H9 (cell line): ENCODE measurements at regions not wholly inside any gene's neighbourhood (a gene's known extent, or its start where the extent isn't known, plus 50 kb on each side); places are given as distances from the start of the nearest gene placed in this dataset.

Source experiments
- DNase-seq: peaks from one replicate; pipeline ENCODE4 v3.0.0-alpha.2; 2017
- H2AFZ ChIP-seq: one replicate; pipeline ENCODE4 v1.6.1; 2013; ENCODE audit warnings: mild to moderate bottlenecking, low read length, control low read depth, moderate library complexity
- H2AK5ac ChIP-seq: 2 replicates; pipeline ENCODE4 v1.6.1; 2013; ENCODE audit warnings: low read length, control low read depth, mixed read lengths; ENCODE audit not compliant: insufficient read length
- H2BK120ac ChIP-seq: one replicate; pipeline ENCODE4 v1.6.1; 2013; ENCODE audit warnings: low read depth, mild to moderate bottlenecking, low read length, control low read depth, inconsistent platforms; ENCODE audit not compliant: poor library complexity, severe bottlenecking
- H2BK12ac ChIP-seq: 2 replicates; pipeline ENCODE4 v1.6.1; 2013; ENCODE audit warnings: low read length, control low read depth, mixed read lengths, low read depth; ENCODE audit not compliant: insufficient read length
- H2BK15ac ChIP-seq: 2 replicates; pipeline ENCODE4 v1.6.1; 2013; ENCODE audit warnings: low read depth, low read length, control low read depth
- H2BK20ac ChIP-seq: one replicate; pipeline ENCODE4 v1.6.1; 2013; ENCODE audit warnings: low read depth, mild to moderate bottlenecking, low read length, control low read depth, inconsistent platforms; ENCODE audit not compliant: poor library complexity, severe bottlenecking
- H2BK5ac ChIP-seq: 2 replicates; pipeline ENCODE4 v1.6.1; 2013; ENCODE audit warnings: low read length, control low read depth, mixed read lengths; ENCODE audit not compliant: insufficient read length
- H3K14ac ChIP-seq: 2 replicates; pipeline ENCODE4 v1.6.1; 2013; ENCODE audit warnings: low read length, control low read depth; ENCODE audit not compliant: insufficient read depth
- H3K18ac ChIP-seq: 2 replicates; pipeline ENCODE4 v1.6.1; 2013; ENCODE audit warnings: low read depth, mild to moderate bottlenecking, mixed read lengths, low read length, control low read depth; ENCODE audit not compliant: insufficient read length
- H3K23ac ChIP-seq: 2 replicates; pipeline ENCODE4 v1.6.1; 2013; ENCODE audit warnings: low read length, control low read depth, mixed read lengths, low read depth; ENCODE audit not compliant: insufficient read length
- H3K23me2 ChIP-seq: 2 replicates; pipeline ENCODE4 v1.6.1; 2013; ENCODE audit warnings: low read depth, mild to moderate bottlenecking, mixed read lengths, low read length, control low read depth; ENCODE audit not compliant: insufficient read length, poor library complexity, severe bottlenecking
- H3K27ac ChIP-seq: 2 replicates; pipeline ENCODE4 v1.5.1; 2013; ENCODE audit warnings: low read length, control low read depth, mixed read lengths, low read depth; ENCODE audit not compliant: insufficient read length
- H3K27me3 ChIP-seq: 2 replicates; pipeline ENCODE4 v1.6.1; 2013; ENCODE audit warnings: low read length, control low read depth, inconsistent platforms; ENCODE audit not compliant: insufficient read depth
- H3K4ac ChIP-seq: 2 replicates; pipeline ENCODE4 v1.6.1; 2013; ENCODE audit warnings: low read depth, mild to moderate bottlenecking, control low read depth, inconsistent platforms, low read length, moderate library complexity
- H3K4me1 ChIP-seq: 2 replicates; pipeline ENCODE4 v1.6.1; 2013; ENCODE audit warnings: low read length, control low read depth, inconsistent platforms; ENCODE audit not compliant: insufficient read depth
- H3K4me2 ChIP-seq: 2 replicates; pipeline ENCODE4 v1.6.1; 2013; ENCODE audit warnings: low read length, control low read depth, mixed read lengths; ENCODE audit not compliant: insufficient read length, insufficient read depth
- H3K56ac ChIP-seq: 2 replicates; pipeline ENCODE4 v1.6.1; 2013; ENCODE audit warnings: low read depth, mild to moderate bottlenecking, mixed read lengths, low read length, control low read depth; ENCODE audit not compliant: insufficient read length
- H3K79me1 ChIP-seq: 2 replicates; pipeline ENCODE4 v1.6.1; 2013; ENCODE audit warnings: low read depth, mild to moderate bottlenecking, moderate library complexity, low read length, control low read depth, inconsistent platforms; ENCODE audit not compliant: insufficient read depth, poor library complexity, severe bottlenecking
- H3K79me2 ChIP-seq: 2 replicates; pipeline ENCODE4 v1.6.1; 2013; ENCODE audit warnings: low read length, control low read depth, inconsistent platforms; ENCODE audit not compliant: insufficient read depth
- H3K9ac ChIP-seq: 2 replicates; pipeline ENCODE4 v1.6.1; 2013; ENCODE audit warnings: low read length, control low read depth, mixed read lengths; ENCODE audit not compliant: insufficient read length; ENCODE audit errors: extremely low read depth
- H3K9me3 ChIP-seq: one replicate; pipeline ENCODE4 v1.6.1; 2013; ENCODE audit warnings: low read depth, low read length, inconsistent platforms; ENCODE audit not compliant: control insufficient read depth
- H3T11ph ChIP-seq: one replicate; pipeline ENCODE4 v1.6.1; 2013; ENCODE audit warnings: mild to moderate bottlenecking, low read length, control low read depth, inconsistent platforms
- H4K20me1 ChIP-seq: one replicate; pipeline ENCODE4 v1.6.1; 2013; ENCODE audit not compliant: control insufficient read depth, insufficient read length, insufficient read depth
- H4K5ac ChIP-seq: 2 replicates; pipeline ENCODE4 v1.6.1; 2013; ENCODE audit warnings: low read depth, mild to moderate bottlenecking, mixed read lengths, low read length, control low read depth; ENCODE audit not compliant: insufficient read length
- H4K8ac ChIP-seq: replicated peaks from 2 replicates; pipeline ENCODE4 v1.6.1; 2013; ENCODE audit warnings: low read length, control low read depth, mixed read lengths, low read depth; ENCODE audit not compliant: insufficient read length
- H4K91ac ChIP-seq: 2 replicates; pipeline ENCODE4 v1.6.1; 2013; ENCODE audit warnings: low read depth, mild to moderate bottlenecking, moderate library complexity, mixed read lengths, low read length, control low read depth; ENCODE audit not compliant: insufficient read length
- H3K27ac Mint-ChIP-seq, 3 experiments: 2 replicates in 2 of 3; 3 replicates in 1 of 3; pipeline ENCODE4 v1.8.0; 2020 to 2021; ENCODE audit warnings: mixed read lengths in 3 of 3, mild to moderate bottlenecking in 1 of 3, moderate library complexity in 1 of 3
- H3K27me3 Mint-ChIP-seq: 2 replicates; pipeline ENCODE4 v1.8.0; 2021; ENCODE audit warnings: low read depth, mild to moderate bottlenecking, moderate library complexity, mixed read lengths
- H3K36me3 Mint-ChIP-seq, 3 experiments: 2 replicates in 2 of 3; 3 replicates in 1 of 3; pipeline ENCODE4 v1.8.0; 2020 to 2021; ENCODE audit warnings: low read depth in 3 of 3, mixed read lengths in 3 of 3; ENCODE audit not compliant: insufficient read depth in 1 of 3
- H3K4me1 Mint-ChIP-seq, 2 experiments: 2 replicates each; pipeline ENCODE4 v1.8.0; 2020; ENCODE audit warnings: mixed read lengths in 2 of 2
- H3K4me3 Mint-ChIP-seq, 2 experiments: 2 replicates in 1 of 2; 3 replicates in 1 of 2; pipeline ENCODE4 v1.8.0; 2020 to 2021; ENCODE audit warnings: mild to moderate bottlenecking in 2 of 2, mixed read lengths in 2 of 2, moderate library complexity in 1 of 2
- H3K9me3 Mint-ChIP-seq, 2 experiments: 2 replicates in 1 of 2; 3 replicates in 1 of 2; pipeline ENCODE4 v1.8.0; 2020; ENCODE audit warnings: mild to moderate bottlenecking in 2 of 2, mixed read lengths in 2 of 2, moderate library complexity in 1 of 2
- WGBS: extraction: QIAGEN DNeasy Blood & Tissue Kit; methylation state at CpG from one replicate; pipeline ENCODE4 v1.1.7; 2013; ENCODE audit warnings: missing lambda C conversion rate, low lambda C conversion rate, mixed read lengths; ENCODE audit not compliant: insufficient read length; ENCODE audit errors: extremely low coverage; 5-methylcytosine and 5-hydroxymethylcytosine counted together
- TF ChIP-seq, protein P1 (sequence below): fragments of 200-600 bp; sonication (generic); conservative IDR thresholded peaks from 3 replicates; pipeline ENCODE4 v1.8.0; 2021; ENCODE audit warnings: antibody characterized with exemption, mild to moderate bottlenecking

DNA sequence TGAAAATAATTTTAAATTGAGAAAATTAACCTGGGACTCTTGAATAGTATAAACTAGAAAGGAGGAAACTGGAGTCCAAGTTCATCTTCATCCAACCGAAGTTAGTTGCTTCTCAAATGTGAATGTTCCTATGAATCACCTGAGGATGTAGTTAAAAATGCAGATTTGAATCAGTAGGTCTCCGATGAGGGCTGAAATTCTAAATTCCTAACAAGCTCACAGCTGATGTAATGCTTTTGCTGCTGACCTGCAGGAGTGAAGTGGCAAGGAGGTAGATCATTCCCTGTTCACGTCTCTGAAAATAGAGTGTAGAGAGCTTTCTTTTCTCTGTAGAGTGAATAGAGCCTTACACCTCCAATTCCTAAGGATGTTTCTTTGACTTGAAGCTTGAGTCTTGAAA, 685.5 kb downstream of the CPS1 start:
- Mint-ChIP-seq H3K27me3 (no peaks in the 10 kb centered on the region), H3K9me3 (peaks cover 0 to under 1% of the 10 kb centered on the region in 2 experiments; a peak in 1 of 5 replicates), H3K4me1 (peaks cover 5 to 6% of the 10 kb centered on the region in 2 experiments), H3K36me3 (no peaks in the 10 kb centered on the region), H3K4me3 (no peak overlapping the region), H3K27ac (peak overlapping the region in 1 of 3 experiments; percentile 71; a peak in 1 of 7 replicates)
- Histone ChIP-seq H3K23ac (no peak overlapping the region), H4K20me1 (no peaks in the 10 kb centered on the region), H4K8ac (no peak overlapping the region), H3K14ac (no peak overlapping the region), H3K18ac (no peak overlapping the region), H3K4me1 (no peaks in the 10 kb centered on the region; the same call in 1 of the 2 replicates), H3K4me2 (no peak overlapping the region), H4K5ac (no peak overlapping the region), H3K4ac (no peak overlapping the region), H4K91ac (no peak overlapping the region), H3K56ac (no peak overlapping the region), H2BK12ac (no peak overlapping the region), H2AFZ (no peak overlapping the region), H2BK120ac (no peak overlapping the region), H3K23me2 (no peaks in the 10 kb centered on the region), H2BK20ac (no peak overlapping the region), H3K79me1 (no peaks in the 10 kb centered on the region), H3K9ac (no peak overlapping the region), H2AK5ac (no peak overlapping the region), H3K27me3 (no peaks in the 10 kb centered on the region), H2BK5ac (no peak overlapping the region), H2BK15ac (no peak overlapping the region), H3K9me3 (no peaks in the 10 kb centered on the region), H3T11ph (no peak overlapping the region), H3K27ac (no peak overlapping the region), H3K79me2 (no peaks in the 10 kb centered on the region)
- TF ChIP-seq, protein P1, sequence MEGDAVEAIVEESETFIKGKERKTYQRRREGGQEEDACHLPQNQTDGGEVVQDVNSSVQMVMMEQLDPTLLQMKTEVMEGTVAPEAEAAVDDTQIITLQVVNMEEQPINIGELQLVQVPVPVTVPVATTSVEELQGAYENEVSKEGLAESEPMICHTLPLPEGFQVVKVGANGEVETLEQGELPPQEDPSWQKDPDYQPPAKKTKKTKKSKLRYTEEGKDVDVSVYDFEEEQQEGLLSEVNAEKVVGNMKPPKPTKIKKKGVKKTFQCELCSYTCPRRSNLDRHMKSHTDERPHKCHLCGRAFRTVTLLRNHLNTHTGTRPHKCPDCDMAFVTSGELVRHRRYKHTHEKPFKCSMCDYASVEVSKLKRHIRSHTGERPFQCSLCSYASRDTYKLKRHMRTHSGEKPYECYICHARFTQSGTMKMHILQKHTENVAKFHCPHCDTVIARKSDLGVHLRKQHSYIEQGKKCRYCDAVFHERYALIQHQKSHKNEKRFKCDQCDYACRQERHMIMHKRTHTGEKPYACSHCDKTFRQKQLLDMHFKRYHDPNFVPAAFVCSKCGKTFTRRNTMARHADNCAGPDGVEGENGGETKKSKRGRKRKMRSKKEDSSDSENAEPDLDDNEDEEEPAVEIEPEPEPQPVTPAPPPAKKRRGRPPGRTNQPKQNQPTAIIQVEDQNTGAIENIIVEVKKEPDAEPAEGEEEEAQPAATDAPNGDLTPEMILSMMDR: no peak
- WGBS: no CpG with 5 or more reads among the region's 3 CpGs
- DNase-seq: no peak
